ENCODE measurements at regions not wholly inside any gene's neighbourhood (a gene's known extent, or its start where the extent isn't known, plus 50 kb on each side); places are given as distances from the start of the nearest gene placed in this dataset.

DNA sequence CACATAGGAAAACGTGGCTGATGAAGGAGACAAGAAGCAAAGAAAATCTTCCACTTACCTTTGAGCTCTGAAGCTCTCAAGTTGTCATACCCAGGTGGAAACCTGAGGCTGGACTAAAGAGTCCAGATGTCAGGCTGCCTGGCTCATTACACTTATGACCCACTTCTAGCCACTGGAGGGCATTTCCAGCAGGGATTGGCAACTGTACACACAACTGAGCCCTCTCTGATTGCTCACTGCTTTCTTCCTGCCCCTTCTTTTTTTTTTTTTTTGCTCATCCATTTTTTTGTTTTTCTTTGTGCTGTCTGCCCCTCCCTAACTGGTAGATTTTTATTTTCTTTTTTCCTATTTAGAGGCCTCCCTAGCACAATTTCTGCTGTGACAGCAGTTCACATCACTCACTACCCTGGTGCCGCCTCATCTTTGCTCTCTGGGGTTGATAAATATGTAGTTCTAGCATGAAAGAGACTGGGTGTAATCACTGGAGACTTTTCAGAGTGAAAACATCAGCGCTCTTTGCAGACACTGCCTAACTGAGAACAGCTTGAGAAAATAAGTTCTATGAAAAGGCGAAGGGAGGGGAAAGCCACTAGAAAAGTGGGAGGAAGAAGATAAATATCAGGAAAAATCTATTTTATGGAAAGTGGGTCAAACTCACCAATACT is 334.5 kb downstream of the NUF2 start:
- in situ Hi-C loops (cut with MboI), result no loop called here
- no peaks in the 10 kb centered on the region for H3F3A ChIP-seq (ENCODE audit: insufficient read depth)
- no peak overlapping the region for H3K27ac ChIP-seq
- no peak overlapping the region for H3K9ac ChIP-seq
- no peaks in the 10 kb centered on the region for H3K9me2 ChIP-seq (ENCODE audit: insufficient read depth)
- no peaks in the 10 kb centered on the region for H3K79me2 ChIP-seq (ENCODE audit: insufficient read depth)
- no peak for DNase-seq
- no peaks in the 10 kb centered on the region for H3K4me1 ChIP-seq (ENCODE audit: insufficient read depth)
- no peak overlapping the region for H3K4me3 ChIP-seq
- H3K27me3 ChIP-seq (replicated peaks; ENCODE audit: insufficient read depth), result no peaks in the 10 kb centered on the region
- TF ChIP-seq EZH2phosphoT487 (IDR thresholded peaks at IDR 0.05; ENCODE audit: insufficient read depth, low read depth) (no peak), EZH2 (IDR thresholded peaks at IDR 0.05; ENCODE audit: insufficient read depth, poor library complexity, severe bottlenecking) (no peak)
- WGBS, 2 experiments (ENCODE audit: low coverage in 1 of 2, low lambda C conversion rate in 2 of 2, missing lambda C conversion rate in 2 of 2), result 8 to 16% methylated on average over 4 of the region's 4 CpGs
- H3K36me3 ChIP-seq (ENCODE audit: low read depth), result no peaks in the 10 kb centered on the region
- no peak overlapping the region for H2AFZ ChIP-seq
- H3K9me3 ChIP-seq (ENCODE audit: low read depth), result no peaks in the 10 kb centered on the region
- H4K20me1 ChIP-seq (ENCODE audit: insufficient read depth), result no peaks in the 10 kb centered on the region
- H3K4me2 ChIP-seq (ENCODE audit: unreplicated experiment), result no peak overlapping the region

DNA sequence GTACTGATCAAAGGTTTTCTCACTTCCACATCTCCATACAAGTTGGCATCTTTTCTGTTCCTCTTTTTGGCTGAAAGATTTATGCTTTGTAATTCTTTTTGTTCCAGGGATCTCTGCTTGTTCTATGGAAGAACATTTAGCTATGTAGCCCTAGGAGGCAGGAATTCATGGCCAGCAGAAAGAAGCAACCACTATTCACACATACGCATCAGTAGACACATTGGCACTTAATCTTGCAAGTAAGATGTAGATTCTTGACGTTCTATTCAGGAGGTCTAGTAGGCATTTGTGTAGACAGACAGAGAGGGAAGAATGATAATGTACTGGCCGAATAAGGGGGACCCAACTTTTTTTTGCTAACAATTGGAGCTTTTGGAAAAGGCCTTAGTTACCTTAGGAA is 336.0 kb downstream of the NUF2 start:
- no peak overlapping the region for H3K4me3 ChIP-seq
- H3K27ac ChIP-seq, result no peak overlapping the region
- H3K79me2 ChIP-seq (ENCODE audit: insufficient read depth), result no peaks in the 10 kb centered on the region
- H3K4me2 ChIP-seq (ENCODE audit: unreplicated experiment), result no peak overlapping the region
- no peak for TF ChIP-seq EZH2phosphoT487 (IDR thresholded peaks at IDR 0.05; ENCODE audit: insufficient read depth, low read depth)
- no peak for TF ChIP-seq EZH2 (IDR thresholded peaks at IDR 0.05; ENCODE audit: insufficient read depth, poor library complexity, severe bottlenecking)
- no peaks in the 10 kb centered on the region for H3K4me1 ChIP-seq (ENCODE audit: insufficient read depth)
- H3K9me2 ChIP-seq (ENCODE audit: insufficient read depth), result no peaks in the 10 kb centered on the region
- H3K27me3 ChIP-seq (replicated peaks; ENCODE audit: insufficient read depth), result no peaks in the 10 kb centered on the region
- H3F3A ChIP-seq (ENCODE audit: insufficient read depth), result no peaks in the 10 kb centered on the region
- H2AFZ ChIP-seq, result no peak overlapping the region
- in situ Hi-C loops (cut with MboI), result no loop called here
- H3K9ac ChIP-seq, result no peak overlapping the region
- WGBS, 2 experiments (ENCODE audit: low coverage in 1 of 2, low lambda C conversion rate in 2 of 2, missing lambda C conversion rate in 2 of 2), result 16 to 17% methylated on average over 3 of the region's 3 CpGs
- no peaks in the 10 kb centered on the region for H4K20me1 ChIP-seq (ENCODE audit: insufficient read depth)
- H3K36me3 ChIP-seq (ENCODE audit: low read depth), result no peaks in the 10 kb centered on the region
- no peak for DNase-seq
- no peaks in the 10 kb centered on the region for H3K9me3 ChIP-seq (ENCODE audit: low read depth)

DNA sequence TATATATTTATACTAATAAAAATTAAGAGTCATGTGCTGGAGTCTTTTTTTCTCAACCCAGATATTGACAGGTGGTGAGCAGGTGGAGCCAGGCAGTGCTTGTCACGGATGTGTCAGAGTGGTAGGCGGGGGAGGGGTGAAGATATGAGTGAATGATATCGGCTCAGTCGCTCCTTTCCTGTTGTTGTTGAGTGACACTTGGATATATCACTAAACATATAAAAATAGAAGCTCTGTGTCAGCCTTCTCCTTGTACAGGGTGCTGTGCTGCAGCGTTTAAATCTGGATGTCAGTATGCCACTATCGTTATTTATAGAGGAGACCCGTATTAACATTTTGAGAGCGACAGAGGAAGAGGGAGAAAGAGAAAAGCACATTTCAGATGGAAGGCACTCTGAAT is 339.6 kb downstream of the NUF2 start:
- TF ChIP-seq EZH2 (IDR thresholded peaks at IDR 0.05; ENCODE audit: insufficient read depth, poor library complexity, severe bottlenecking) (no peak), EZH2phosphoT487 (IDR thresholded peaks at IDR 0.05; ENCODE audit: insufficient read depth, low read depth) (no peak)
- 50 to 53% methylated on average over 8 of the region's 8 CpGs for WGBS, 2 experiments (ENCODE audit: low coverage in 1 of 2, low lambda C conversion rate in 2 of 2, missing lambda C conversion rate in 2 of 2)
- no peak overlapping the region for H3K27ac ChIP-seq
- H4K20me1 ChIP-seq (ENCODE audit: insufficient read depth), result no peaks in the 10 kb centered on the region
- no peak overlapping the region for H3K4me2 ChIP-seq (ENCODE audit: unreplicated experiment)
- no peaks in the 10 kb centered on the region for H3K9me3 ChIP-seq (ENCODE audit: low read depth)
- H3K27me3 ChIP-seq (replicated peaks; ENCODE audit: insufficient read depth), result no peaks in the 10 kb centered on the region
- no peaks in the 10 kb centered on the region for H3F3A ChIP-seq (ENCODE audit: insufficient read depth)
- no peaks in the 10 kb centered on the region for H3K4me1 ChIP-seq (ENCODE audit: insufficient read depth)
- no peak overlapping the region for H3K9ac ChIP-seq
- H2AFZ ChIP-seq, result no peak overlapping the region
- no peaks in the 10 kb centered on the region for H3K9me2 ChIP-seq (ENCODE audit: insufficient read depth)
- H3K36me3 ChIP-seq (ENCODE audit: low read depth), result no peaks in the 10 kb centered on the region
- no peak for DNase-seq
- H3K79me2 ChIP-seq (ENCODE audit: insufficient read depth), result no peaks in the 10 kb centered on the region
- in situ Hi-C loops (cut with MboI), result no loop called here
- H3K4me3 ChIP-seq, result no peak overlapping the region

DNA sequence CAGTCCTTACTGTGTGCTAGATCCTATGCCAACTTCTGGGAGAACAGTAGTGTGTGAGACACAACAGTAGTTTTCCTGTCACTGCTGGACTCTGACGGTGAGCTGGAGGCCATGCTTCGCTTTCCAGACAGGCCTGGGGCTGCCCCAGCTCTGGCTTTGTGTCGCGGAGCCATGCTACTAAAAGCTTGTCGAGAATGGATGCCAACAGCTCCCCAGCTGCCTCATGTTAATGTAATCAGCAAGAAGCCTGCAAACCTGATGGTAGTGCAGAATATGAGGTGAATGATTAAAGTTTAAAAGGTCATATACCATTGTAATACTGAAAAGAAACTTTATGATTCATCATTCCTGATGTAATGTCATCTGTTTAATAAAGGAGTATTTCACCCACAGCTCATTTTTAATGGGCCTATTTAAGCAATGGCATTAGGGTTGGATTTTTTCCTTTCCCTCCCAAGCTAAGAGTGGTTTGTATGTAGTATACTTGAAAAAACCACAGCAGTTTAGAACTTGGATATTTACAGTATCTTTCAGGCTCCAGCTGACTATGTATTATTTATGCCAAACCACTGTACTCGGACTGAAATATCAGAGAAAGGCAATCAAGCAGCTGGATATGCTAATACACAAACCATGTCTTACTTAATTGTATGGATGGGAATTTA is 343.0 kb downstream of the NUF2 start:
- H3K4me1 ChIP-seq (ENCODE audit: insufficient read depth), result no peaks in the 10 kb centered on the region
- no peaks in the 10 kb centered on the region for H3K9me2 ChIP-seq (ENCODE audit: insufficient read depth)
- H3K9ac ChIP-seq, result no peak overlapping the region
- no peaks in the 10 kb centered on the region for H3K79me2 ChIP-seq (ENCODE audit: insufficient read depth)
- H3K4me3 ChIP-seq, result no peak overlapping the region
- DNase-seq, result no peak
- H3K9me3 ChIP-seq (ENCODE audit: low read depth), result no peaks in the 10 kb centered on the region
- no peaks in the 10 kb centered on the region for H3K36me3 ChIP-seq (ENCODE audit: low read depth)
- H2AFZ ChIP-seq, result no peak overlapping the region
- in situ Hi-C loops (cut with MboI), result no loop called here
- no peak for TF ChIP-seq EZH2 (IDR thresholded peaks at IDR 0.05; ENCODE audit: insufficient read depth, poor library complexity, severe bottlenecking)
- TF ChIP-seq EZH2phosphoT487 (IDR thresholded peaks at IDR 0.05; ENCODE audit: insufficient read depth, low read depth), result no peak
- H3K27me3 ChIP-seq (replicated peaks; ENCODE audit: insufficient read depth), result no peaks in the 10 kb centered on the region
- no peak overlapping the region for H3K4me2 ChIP-seq (ENCODE audit: unreplicated experiment)
- no peak overlapping the region for H3K27ac ChIP-seq
- WGBS, 2 experiments (ENCODE audit: low coverage in 1 of 2, low lambda C conversion rate in 2 of 2, missing lambda C conversion rate in 2 of 2), result 20 to 30% methylated on average over 6 of the region's 6 CpGs
- no peaks in the 10 kb centered on the region for H4K20me1 ChIP-seq (ENCODE audit: insufficient read depth)
- H3F3A ChIP-seq (ENCODE audit: insufficient read depth), result no peaks in the 10 kb centered on the region
